Thyroid gland (tissue), 4 donors: ENCODE measurements at regions not wholly inside any gene's neighbourhood (a gene's known extent, or its start where the extent isn't known, plus 50 kb on each side); places are given as distances from the start of the nearest gene placed in this dataset.

Experiments
- POLR2A ChIP-seq, 2 donors: fragments of 450-650 bp; IDR thresholded peaks; one replicate each; pipeline ENCODE4 v1.6.1; 2017; ENCODE audit warnings: antibody characterized with exemption in 2 of 2, mild to moderate bottlenecking in 2 of 2, moderate library complexity in 1 of 2
- TF ChIP-seq, protein P1 (sequence below), 6 experiments: fragments of 200-600 bp in 3 of 6; fragments of 450-650 bp in 3 of 6; sonication (generic) in 3 of 6; IDR thresholded peaks; one replicate each; pipeline ENCODE4 v1.5.1; 2016 to 2019; ENCODE audit warnings: antibody characterized with exemption in 6 of 6, mild to moderate bottlenecking in 2 of 6, inconsistent platforms in 1 of 6, moderate library complexity in 1 of 6

DNA sequence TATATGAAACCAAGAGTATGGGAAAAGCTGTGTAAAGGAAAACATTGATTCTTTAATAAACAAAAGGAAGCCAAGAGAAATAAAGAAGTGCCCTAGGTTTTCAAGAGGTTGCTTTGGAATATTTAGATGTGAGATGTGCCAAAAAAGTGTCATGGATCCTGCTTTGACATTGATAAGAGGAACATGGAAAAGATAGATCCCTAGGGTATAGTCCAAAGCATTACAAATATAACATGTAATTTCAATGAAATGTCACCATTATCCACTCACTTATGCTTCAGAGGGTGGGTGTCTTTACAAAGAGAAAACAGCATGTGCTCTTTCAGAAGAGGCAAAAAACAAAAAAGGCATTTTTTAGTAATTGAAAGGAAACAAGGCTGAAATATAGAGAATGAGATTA lies 1196.7 kb downstream of the EFNA5 start:
- TF ChIP-seq, protein P1, sequence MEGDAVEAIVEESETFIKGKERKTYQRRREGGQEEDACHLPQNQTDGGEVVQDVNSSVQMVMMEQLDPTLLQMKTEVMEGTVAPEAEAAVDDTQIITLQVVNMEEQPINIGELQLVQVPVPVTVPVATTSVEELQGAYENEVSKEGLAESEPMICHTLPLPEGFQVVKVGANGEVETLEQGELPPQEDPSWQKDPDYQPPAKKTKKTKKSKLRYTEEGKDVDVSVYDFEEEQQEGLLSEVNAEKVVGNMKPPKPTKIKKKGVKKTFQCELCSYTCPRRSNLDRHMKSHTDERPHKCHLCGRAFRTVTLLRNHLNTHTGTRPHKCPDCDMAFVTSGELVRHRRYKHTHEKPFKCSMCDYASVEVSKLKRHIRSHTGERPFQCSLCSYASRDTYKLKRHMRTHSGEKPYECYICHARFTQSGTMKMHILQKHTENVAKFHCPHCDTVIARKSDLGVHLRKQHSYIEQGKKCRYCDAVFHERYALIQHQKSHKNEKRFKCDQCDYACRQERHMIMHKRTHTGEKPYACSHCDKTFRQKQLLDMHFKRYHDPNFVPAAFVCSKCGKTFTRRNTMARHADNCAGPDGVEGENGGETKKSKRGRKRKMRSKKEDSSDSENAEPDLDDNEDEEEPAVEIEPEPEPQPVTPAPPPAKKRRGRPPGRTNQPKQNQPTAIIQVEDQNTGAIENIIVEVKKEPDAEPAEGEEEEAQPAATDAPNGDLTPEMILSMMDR (IDR thresholded peaks at IDR 0.05), result no peak
- TF ChIP-seq POLR2A (IDR thresholded peaks at IDR 0.05), result no peak
